ENCODE measurements at regions not wholly inside any gene's neighbourhood (a gene's known extent, or its start where the extent isn't known, plus 50 kb on each side); places are given as distances from the start of the nearest gene placed in this dataset.

DNA sequence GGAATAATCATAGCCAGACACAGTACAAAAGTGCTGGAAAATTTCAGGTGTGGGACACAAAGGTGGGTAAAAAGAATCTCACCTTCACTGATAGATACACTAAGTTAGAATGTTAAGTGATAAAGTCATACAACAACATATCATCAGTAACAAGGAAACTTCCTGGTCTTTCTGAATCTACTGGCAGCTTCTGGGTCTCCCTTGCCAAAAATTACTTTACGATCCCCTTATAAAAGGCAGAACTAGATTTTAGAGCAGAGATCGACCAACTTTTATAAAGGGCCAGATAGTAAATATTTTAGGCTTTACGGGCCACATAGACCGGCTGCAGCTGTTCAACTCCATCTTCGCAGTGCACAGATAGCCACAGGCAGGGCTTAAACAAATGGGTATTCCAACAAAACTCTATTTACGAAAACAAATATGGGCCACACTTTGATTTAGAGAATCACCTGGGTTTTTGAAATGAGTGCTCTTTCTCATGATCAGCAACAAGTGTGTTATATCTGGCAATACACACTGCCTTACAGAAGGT lies 159.9 kb downstream of the AASDH start:
- TF ChIP-seq, protein P1, sequence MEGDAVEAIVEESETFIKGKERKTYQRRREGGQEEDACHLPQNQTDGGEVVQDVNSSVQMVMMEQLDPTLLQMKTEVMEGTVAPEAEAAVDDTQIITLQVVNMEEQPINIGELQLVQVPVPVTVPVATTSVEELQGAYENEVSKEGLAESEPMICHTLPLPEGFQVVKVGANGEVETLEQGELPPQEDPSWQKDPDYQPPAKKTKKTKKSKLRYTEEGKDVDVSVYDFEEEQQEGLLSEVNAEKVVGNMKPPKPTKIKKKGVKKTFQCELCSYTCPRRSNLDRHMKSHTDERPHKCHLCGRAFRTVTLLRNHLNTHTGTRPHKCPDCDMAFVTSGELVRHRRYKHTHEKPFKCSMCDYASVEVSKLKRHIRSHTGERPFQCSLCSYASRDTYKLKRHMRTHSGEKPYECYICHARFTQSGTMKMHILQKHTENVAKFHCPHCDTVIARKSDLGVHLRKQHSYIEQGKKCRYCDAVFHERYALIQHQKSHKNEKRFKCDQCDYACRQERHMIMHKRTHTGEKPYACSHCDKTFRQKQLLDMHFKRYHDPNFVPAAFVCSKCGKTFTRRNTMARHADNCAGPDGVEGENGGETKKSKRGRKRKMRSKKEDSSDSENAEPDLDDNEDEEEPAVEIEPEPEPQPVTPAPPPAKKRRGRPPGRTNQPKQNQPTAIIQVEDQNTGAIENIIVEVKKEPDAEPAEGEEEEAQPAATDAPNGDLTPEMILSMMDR (IDR thresholded peaks at IDR 0.05): no peak
- no peak for TF ChIP-seq EP300 (IDR thresholded peaks at IDR 0.05)
